Fibroblast of skin of back (primary cell): ENCODE measurements at regions not wholly inside any gene's neighbourhood (a gene's known extent, or its start where the extent isn't known, plus 50 kb on each side); places are given as distances from the start of the nearest gene placed in this dataset.
"Not testable (repeated sequence)": the region's sequence is repeated elsewhere in the genome, so short reads cannot be mapped to it uniquely, and the experiment has no call there.

Experiments
- DNase-seq: peaks from one replicate; pipeline ENCODE4 v3.0.0-alpha.2; 2013

DNA sequence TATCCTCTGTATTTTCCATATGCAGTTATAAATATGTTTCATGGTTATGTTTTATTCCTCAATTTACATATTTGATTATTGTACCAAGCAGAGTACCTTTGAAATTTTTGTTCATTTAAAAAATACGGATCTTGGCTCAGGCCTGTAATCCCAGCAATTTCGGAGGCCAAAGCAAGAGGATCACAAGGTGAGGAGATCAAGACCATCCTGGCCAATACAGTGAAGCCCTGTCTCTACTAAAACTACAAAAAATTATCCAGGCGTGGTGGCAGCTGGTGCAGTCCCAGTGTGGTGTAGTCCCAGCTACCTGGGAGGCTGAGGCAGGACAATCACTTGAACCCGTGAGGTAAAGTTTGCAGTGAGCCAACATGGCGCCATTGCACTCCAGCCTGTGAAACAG is 251.2 kb upstream of the TPTE start:
- DNase-seq: peak; percentile 23

DNA sequence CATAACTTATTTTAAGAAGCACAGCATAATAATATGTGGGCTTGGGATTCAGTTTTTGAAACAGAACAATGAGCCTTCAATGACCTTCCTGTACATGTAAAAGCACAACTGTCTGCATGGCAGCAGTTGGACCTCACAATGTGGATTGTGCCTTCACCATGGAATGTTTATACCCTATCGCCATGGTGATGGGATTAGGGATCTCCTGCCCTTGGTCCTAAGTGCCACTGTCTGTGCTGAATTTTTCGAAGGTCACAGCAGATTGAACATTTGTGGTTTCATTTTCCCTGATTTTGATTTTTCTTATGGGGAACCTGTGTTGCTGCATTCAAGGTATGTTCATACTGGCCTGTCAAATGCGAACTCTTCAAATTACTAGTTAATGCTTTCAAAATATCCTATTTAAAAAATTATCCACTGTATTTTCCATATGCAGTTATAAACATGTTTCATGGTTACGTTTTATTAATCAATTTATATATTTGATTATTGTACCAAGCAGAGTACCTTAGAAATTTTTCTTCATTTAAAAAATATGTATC is 249.6 kb upstream of the TPTE start:
- DNase-seq: not testable (repeated sequence)

DNA sequence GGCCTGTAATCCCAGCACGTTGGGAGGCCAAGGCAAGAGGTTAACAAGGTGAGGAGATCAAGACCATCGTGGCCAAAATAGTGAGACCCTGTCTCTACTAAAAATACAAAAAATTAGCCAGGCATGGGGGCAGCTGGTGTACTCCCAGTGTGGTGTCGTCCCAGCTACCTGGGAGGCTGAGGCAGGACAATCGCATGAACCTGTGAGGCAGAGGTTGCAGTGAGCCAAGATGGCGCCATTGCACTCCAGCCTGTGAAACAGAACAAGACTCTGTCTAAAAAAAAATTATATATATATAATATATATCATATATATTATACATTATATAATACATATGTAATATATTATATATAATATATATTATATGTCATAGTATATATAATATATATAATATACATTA is 249.2 kb upstream of the TPTE start:
- peak; percentile 13 for DNase-seq

DNA sequence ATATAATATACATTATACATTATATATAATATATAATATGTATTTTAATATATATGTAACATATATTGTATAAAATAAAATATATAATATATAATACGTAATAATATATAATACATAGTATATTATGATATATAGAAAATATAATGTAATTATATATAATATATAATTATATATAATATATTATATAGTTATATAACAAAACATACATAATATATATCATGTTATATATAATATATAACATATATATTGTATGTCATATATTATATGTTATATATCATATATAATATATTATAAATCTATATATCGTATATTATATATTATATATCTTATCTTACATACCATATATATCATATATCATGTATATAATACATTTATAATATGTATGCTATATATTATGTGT is 248.2 kb upstream of the TPTE start:
- DNase-seq: no peak

DNA sequence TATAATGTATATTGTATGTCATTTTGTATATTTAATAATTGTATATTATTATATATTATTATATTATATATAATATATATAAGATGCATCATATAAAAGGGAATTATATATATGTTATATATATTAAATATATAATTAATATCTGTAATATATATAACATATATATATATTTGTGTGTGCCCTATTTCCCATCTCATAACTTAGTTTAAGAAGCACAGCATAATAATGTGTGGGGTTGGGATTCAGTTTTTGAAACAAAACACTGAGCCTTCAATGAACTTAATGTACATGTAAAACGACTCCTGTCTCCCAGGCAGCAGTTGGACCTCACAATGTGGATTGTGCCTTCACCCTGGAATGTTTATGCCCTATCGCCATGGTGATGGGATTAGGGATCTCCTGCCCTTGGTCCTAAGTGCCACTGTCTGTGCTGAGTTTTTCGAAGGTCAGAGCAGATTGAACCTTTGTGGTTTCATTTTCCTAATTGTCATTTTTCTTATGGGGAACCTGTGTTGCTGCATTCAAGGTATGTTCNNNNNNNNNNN is 247.5 kb upstream of the TPTE start:
- not testable (repeated sequence) for DNase-seq
